Activated CD4-positive, alpha-beta T cell treated with anti-CD3 and anti-CD28 coated beads, Interleukin-2, amount 10 ng/mL, durations not matched to agents 7 days and 5 days (primary cell): ENCODE measurements at regions not wholly inside any gene's neighbourhood (a gene's known extent, or its start where the extent isn't known, plus 50 kb on each side); places are given as distances from the start of the nearest gene placed in this dataset.

Source experiments
- CTCF ChIA-PET: fragments of 350-600 bp; sonication (Branson Sonifier 250); formaldehyde crosslinking; loops from one replicate; lab custom pipeline; 2021; ENCODE audit warnings: antibody characterized with exemption; lab: Charles Lee
- POLR2A ChIA-PET: fragments of 350-600 bp; sonication (Branson Sonifier 250); formaldehyde crosslinking; loops from one replicate; lab custom pipeline; 2021; ENCODE audit warnings: antibody characterized with exemption; lab: Charles Lee
- DNase-seq: peaks from one replicate; pipeline ENCODE4 v3.0.0-alpha.2; 2020
- H3K27ac Mint-ChIP-seq: one replicate; pipeline ENCODE4 v1.8.0; 2021; ENCODE audit warnings: mild to moderate bottlenecking, moderate library complexity, mixed read lengths
- H3K27me3 Mint-ChIP-seq: one replicate; pipeline ENCODE4 v1.8.0; 2021; ENCODE audit warnings: mixed read lengths
- H3K36me3 Mint-ChIP-seq: one replicate; pipeline ENCODE4 v1.8.0; 2021; ENCODE audit warnings: low read depth, mixed read lengths
- H3K4me1 Mint-ChIP-seq: one replicate; pipeline ENCODE4 v1.8.0; 2021; ENCODE audit warnings: mixed read lengths
- H3K4me3 Mint-ChIP-seq: one replicate; pipeline ENCODE4 v1.8.0; 2021; ENCODE audit warnings: mild to moderate bottlenecking, moderate library complexity, mixed read lengths
- H3K9me3 Mint-ChIP-seq: one replicate; pipeline ENCODE4 v1.8.0; 2021; ENCODE audit warnings: mixed read lengths

- H3K4me1 Mint-ChIP-seq, result no peaks in the 10 kb centered on the region
- H3K27me3 Mint-ChIP-seq, result no peaks in the 10 kb centered on the region
- H3K4me3 Mint-ChIP-seq, result no peak overlapping the region
- H3K9me3 Mint-ChIP-seq, result no peaks in the 10 kb centered on the region
- CTCF ChIA-PET, result interaction anchor here (0.6 kb wide), 1 partner anchor 903 kb away, joined by 3 read pairs; no protein-coding TSS in a partner anchor
- DNase-seq, result no peak
- POLR2A ChIA-PET, result no interaction called here
- no peak overlapping the region for H3K27ac Mint-ChIP-seq
- no peaks in the 10 kb centered on the region for H3K36me3 Mint-ChIP-seq
Measured at GRCh38 chr2:160876029-160876428, 284.2 kb upstream of the TANK start.

GRCh38 chr2:160876765-160877164 lies 283.5 kb upstream of the TANK start:
- H3K4me3 Mint-ChIP-seq, result no peak overlapping the region
- no peak overlapping the region for H3K27ac Mint-ChIP-seq

GRCh38 chr2:160878618-160879017 lies 281.6 kb upstream of the TANK start:
- CTCF ChIA-PET, result no interaction called here
- H3K36me3 Mint-ChIP-seq, result no peaks in the 10 kb centered on the region
- DNase-seq, result no peak
- H3K4me1 Mint-ChIP-seq, result no peaks in the 10 kb centered on the region
- H3K9me3 Mint-ChIP-seq, result no peaks in the 10 kb centered on the region
- H3K27me3 Mint-ChIP-seq, result no peaks in the 10 kb centered on the region
- POLR2A ChIA-PET, result no interaction called here
- no peak overlapping the region for H3K27ac Mint-ChIP-seq
- no peak overlapping the region for H3K4me3 Mint-ChIP-seq

More at GRCh38 chr2:160876765-160877164, 283.5 kb upstream of the TANK start:
- no peaks in the 10 kb centered on the region for H3K4me1 Mint-ChIP-seq
- H3K9me3 Mint-ChIP-seq, result no peaks in the 10 kb centered on the region
- H3K27me3 Mint-ChIP-seq, result no peaks in the 10 kb centered on the region
- ChIA-PET CTCF (no interaction called here), POLR2A (no interaction called here)
- DNase-seq, result no peak
- no peaks in the 10 kb centered on the region for H3K36me3 Mint-ChIP-seq

- ChIA-PET CTCF (interaction anchor here (0.6 kb wide), 2 partner anchors 64 to 796 kb away, joined by 3 read pairs; no protein-coding TSS in a partner anchor), POLR2A (no interaction called here)
- no peaks in the 10 kb centered on the region for H3K36me3 Mint-ChIP-seq
- no peaks in the 10 kb centered on the region for H3K4me1 Mint-ChIP-seq
- H3K9me3 Mint-ChIP-seq, result no peaks in the 10 kb centered on the region
- DNase-seq, result no peak
- H3K27me3 Mint-ChIP-seq, result no peaks in the 10 kb centered on the region
- no peak overlapping the region for H3K4me3 Mint-ChIP-seq
- H3K27ac Mint-ChIP-seq, result no peak overlapping the region
Measured at GRCh38 chr2:160882906-160883305, 277.3 kb upstream of the TANK start.

GRCh38 chr2:160884056-160884455 lies 276.2 kb upstream of the TANK start:
- POLR2A ChIA-PET, result no interaction called here
- no peak for DNase-seq
- Mint-ChIP-seq H3K4me3 (no peak overlapping the region), H3K36me3 (no peaks in the 10 kb centered on the region), H3K27ac (no peak overlapping the region), H3K9me3 (no peaks in the 10 kb centered on the region), H3K4me1 (no peaks in the 10 kb centered on the region), H3K27me3 (no peaks in the 10 kb centered on the region)
- CTCF ChIA-PET, result no interaction called here

- no peaks in the 10 kb centered on the region for H3K4me1 Mint-ChIP-seq
- ChIA-PET POLR2A (no interaction called here), CTCF (interaction anchor here (1.2 kb wide), 1 partner anchor 12 kb away, joined by 3 read pairs; no protein-coding TSS in a partner anchor)
- H3K27ac Mint-ChIP-seq, result no peak overlapping the region
- no peak for DNase-seq
- no peaks in the 10 kb centered on the region for H3K9me3 Mint-ChIP-seq
- H3K36me3 Mint-ChIP-seq, result no peaks in the 10 kb centered on the region
- H3K27me3 Mint-ChIP-seq, result no peaks in the 10 kb centered on the region
- no peak overlapping the region for H3K4me3 Mint-ChIP-seq
Measured at GRCh38 chr2:160889439-160890170, 270.6 kb upstream of the TANK start.

- ChIA-PET CTCF (interaction anchor here (1.2 kb wide), 1 partner anchor 11 kb away, joined by 3 read pairs; no protein-coding TSS in a partner anchor), POLR2A (no interaction called here)
- no peak overlapping the region for H3K4me3 Mint-ChIP-seq
- no peak for DNase-seq
- no peaks in the 10 kb centered on the region for H3K36me3 Mint-ChIP-seq
- H3K27me3 Mint-ChIP-seq, result no peaks in the 10 kb centered on the region
- no peaks in the 10 kb centered on the region for H3K9me3 Mint-ChIP-seq
- no peak overlapping the region for H3K27ac Mint-ChIP-seq
- H3K4me1 Mint-ChIP-seq, result no peaks in the 10 kb centered on the region
Measured at GRCh38 chr2:160890667-160891352, 269.4 kb upstream of the TANK start.

- no peaks in the 10 kb centered on the region for H3K9me3 Mint-ChIP-seq
Measured at GRCh38 chr2:160891353-160891740, 268.9 kb upstream of the TANK start.

GRCh38 chr2:160892204-160892603 lies 268.0 kb upstream of the TANK start:
- Mint-ChIP-seq H3K36me3 (no peaks in the 10 kb centered on the region), H3K4me1 (no peaks in the 10 kb centered on the region)
- POLR2A ChIA-PET, result no interaction called here

More at GRCh38 chr2:160891353-160891740, 268.9 kb upstream of the TANK start:
- Mint-ChIP-seq H3K27ac (no peak overlapping the region), H3K4me1 (no peaks in the 10 kb centered on the region), H3K4me3 (no peak overlapping the region), H3K36me3 (no peaks in the 10 kb centered on the region), H3K27me3 (no peaks in the 10 kb centered on the region)
- no peak for DNase-seq
- POLR2A ChIA-PET, result no interaction called here
- CTCF ChIA-PET, result no interaction called here

GRCh38 chr2:160893581-160893980 lies 266.6 kb upstream of the TANK start:
- no peaks in the 10 kb centered on the region for H3K4me1 Mint-ChIP-seq
- ChIA-PET CTCF (no interaction called here), POLR2A (no interaction called here)
- H3K27ac Mint-ChIP-seq, result no peak overlapping the region
- H3K27me3 Mint-ChIP-seq, result peaks cover 1% of the 10 kb centered on the region
- no peaks in the 10 kb centered on the region for H3K36me3 Mint-ChIP-seq
- H3K4me3 Mint-ChIP-seq, result no peak overlapping the region
- DNase-seq, result no peak
- H3K9me3 Mint-ChIP-seq, result peaks cover 2% of the 10 kb centered on the region

More at GRCh38 chr2:160892204-160892603, 268.0 kb upstream of the TANK start:
- no peak for DNase-seq
- Mint-ChIP-seq H3K4me3 (no peak overlapping the region), H3K9me3 (no peaks in the 10 kb centered on the region), H3K27me3 (no peaks in the 10 kb centered on the region), H3K27ac (no peak overlapping the region)
- CTCF ChIA-PET, result no interaction called here

- peaks cover 2% of the 10 kb centered on the region for H3K9me3 Mint-ChIP-seq
- ChIA-PET POLR2A (no interaction called here), CTCF (interaction anchor here (0.5 kb wide), 1 partner anchor 20 kb away, joined by 4 read pairs; no protein-coding TSS in a partner anchor)
- no peak for DNase-seq
- H3K36me3 Mint-ChIP-seq, result no peaks in the 10 kb centered on the region
- H3K4me1 Mint-ChIP-seq, result no peaks in the 10 kb centered on the region
- H3K27me3 Mint-ChIP-seq, result peaks cover 1% of the 10 kb centered on the region
- no peak overlapping the region for H3K4me3 Mint-ChIP-seq
- no peak overlapping the region for H3K27ac Mint-ChIP-seq
Measured at GRCh38 chr2:160898581-160899307, 261.5 kb upstream of the TANK start.

- Mint-ChIP-seq H3K4me3 (no peak overlapping the region), H3K27me3 (peaks cover 1% of the 10 kb centered on the region), H3K27ac (no peak overlapping the region), H3K9me3 (peaks cover 2% of the 10 kb centered on the region), H3K36me3 (no peaks in the 10 kb centered on the region), H3K4me1 (no peaks in the 10 kb centered on the region)
- DNase-seq, result no peak
- ChIA-PET CTCF (interaction anchor here (1.2 to 1.5 kb wide), 2 partner anchors 11 to 17 kb away, joined by 3 to 4 read pairs; no protein-coding TSS in a partner anchor), POLR2A (no interaction called here)
Measured at GRCh38 chr2:160901613-160902012, 258.6 kb upstream of the TANK start.

- DNase-seq, result no peak
- Mint-ChIP-seq H3K27me3 (peaks cover 2% of the 10 kb centered on the region), H3K9me3 (no peaks in the 10 kb centered on the region), H3K4me3 (no peak overlapping the region), H3K36me3 (no peaks in the 10 kb centered on the region), H3K27ac (no peak overlapping the region), H3K4me1 (no peaks in the 10 kb centered on the region)
- POLR2A ChIA-PET, result no interaction called here
- CTCF ChIA-PET, result no interaction called here
Measured at GRCh38 chr2:160905862-160906261, 254.4 kb upstream of the TANK start.
